ENCODE measurements at regions not wholly inside any gene's neighbourhood (a gene's known extent, or its start where the extent isn't known, plus 50 kb on each side); places are given as distances from the start of the nearest gene placed in this dataset.

- no peak for DNase-seq
Observed at GRCh38 chr11:122342089-122342744, 226.2 kb upstream of the BLID start.

- DNase-seq: no peak
Observed at GRCh38 chr11:122341477-122341876, 225.5 kb upstream of the BLID start.

GRCh38 chr11:122340607-122341290, 224.7 kb upstream of the BLID start:
- no peak for DNase-seq

- DNase-seq: no peak
Observed at GRCh38 chr11:122339436-122340060, 223.5 kb upstream of the BLID start.

GRCh38 chr11:122337704-122338103, 221.7 kb upstream of the BLID start:
- no peak for DNase-seq

GRCh38 chr11:122337241-122337640, 221.2 kb upstream of the BLID start:
- no peak for DNase-seq

GRCh38 chr11:122336706-122337105, 220.7 kb upstream of the BLID start:
- DNase-seq: no peak

DNA sequence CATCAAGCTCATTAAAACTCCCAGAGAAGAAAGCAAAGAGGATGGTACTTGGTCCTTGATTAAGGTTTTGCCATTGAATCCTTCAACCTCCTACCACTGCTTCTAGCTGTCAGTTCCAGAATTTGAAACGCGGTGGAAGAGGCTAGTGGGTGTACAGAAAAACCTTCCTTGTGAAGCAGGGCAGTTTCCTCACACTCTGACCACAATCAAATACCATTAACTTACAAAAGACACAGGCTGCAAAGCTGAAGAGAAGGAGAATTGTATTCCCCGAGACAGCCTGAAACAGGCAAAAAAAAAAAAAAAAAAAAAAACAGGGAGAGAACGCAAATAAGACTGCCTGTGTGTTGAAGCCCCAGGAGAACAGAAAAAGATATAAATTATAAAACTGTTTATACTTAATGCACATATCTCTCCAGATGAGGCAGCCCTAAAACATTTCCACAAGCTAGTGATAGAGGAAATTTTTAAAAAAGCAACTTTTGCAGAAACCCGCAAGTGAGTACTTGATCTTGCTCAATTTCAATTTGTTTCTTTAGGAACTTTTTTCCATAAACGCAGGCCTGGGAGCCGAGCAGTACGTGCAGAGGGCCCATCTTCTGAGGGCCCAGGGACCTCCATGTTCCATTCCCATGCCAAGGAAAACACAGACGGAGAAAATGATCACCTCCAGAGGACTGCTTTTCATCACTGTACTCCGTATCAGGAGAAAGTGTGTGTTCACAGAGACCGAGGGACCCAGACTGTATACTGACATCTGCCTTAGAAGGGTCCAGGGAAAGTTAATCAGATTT, 218.7 kb upstream of the BLID start:
- no peak for DNase-seq

DNA sequence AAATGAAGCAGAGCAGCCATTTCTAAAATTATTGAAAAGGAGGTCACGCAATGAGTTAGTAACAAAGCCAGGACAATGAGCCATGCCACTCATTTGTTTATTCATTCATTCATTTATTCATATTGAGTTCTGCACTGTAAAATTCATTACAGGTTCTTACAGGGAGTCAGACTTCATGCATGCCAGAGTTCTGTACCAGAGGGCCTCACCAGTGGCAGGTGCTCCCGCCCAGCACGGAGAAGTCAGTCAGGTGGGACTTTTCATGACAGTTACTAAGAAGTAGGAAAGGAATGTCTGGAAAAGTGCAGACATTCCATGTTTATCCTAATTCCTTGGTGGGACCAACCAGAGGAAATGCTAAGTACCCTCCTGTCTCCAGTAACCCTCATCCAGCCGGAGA, 217.5 kb upstream of the BLID start:
- no peak for DNase-seq

- no peak for DNase-seq
Observed at GRCh38 chr11:122331079-122331478, 215.1 kb upstream of the BLID start.

GRCh38 chr11:122330279-122330965, 214.4 kb upstream of the BLID start:
- no peak for DNase-seq

GRCh38 chr11:122327528-122327927, 211.5 kb upstream of the BLID start:
- DNase-seq: no peak

GRCh38 chr11:122323754-122324421, 207.9 kb upstream of the BLID start:
- DNase-seq: no peak

DNA sequence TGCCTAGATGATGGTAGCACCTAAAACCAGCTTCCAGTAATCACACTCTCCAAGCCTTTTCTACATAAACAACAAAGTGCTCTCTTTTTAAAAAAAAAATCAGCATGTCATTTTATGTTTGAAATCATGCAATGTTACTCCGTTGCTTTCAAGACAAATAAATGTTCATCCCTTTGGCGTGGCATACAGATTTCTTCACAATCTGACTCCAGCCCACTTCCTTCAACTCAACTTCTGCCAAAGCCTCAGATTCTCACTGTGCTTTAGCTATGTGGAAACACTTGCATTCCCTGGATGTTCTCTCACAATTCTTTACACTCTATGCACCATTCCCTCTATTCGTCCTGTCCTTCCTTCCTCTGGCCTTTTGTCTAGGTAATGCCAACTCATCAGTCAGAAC, 206.3 kb upstream of the BLID start:
- no peak for DNase-seq

DNA sequence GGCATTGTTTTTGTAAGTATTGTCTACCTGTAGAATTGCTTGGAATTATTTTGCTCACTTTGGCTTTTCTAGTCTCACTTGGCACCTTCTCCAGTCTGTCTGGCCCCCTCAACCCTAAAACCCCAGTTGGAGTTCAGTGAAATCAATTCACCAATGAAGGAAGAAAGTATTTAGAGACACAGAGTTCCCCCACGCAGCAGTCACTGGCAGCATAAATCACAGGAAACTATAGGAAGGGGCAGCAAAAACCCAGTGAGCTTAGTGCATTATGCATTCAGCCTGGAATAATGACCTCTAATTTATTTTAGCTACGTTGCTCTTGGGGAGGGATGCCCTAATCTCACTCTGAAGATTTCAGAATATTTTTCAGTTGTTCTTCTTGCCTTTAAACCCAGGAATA, 204.7 kb upstream of the BLID start:
- DNase-seq: no peak

GRCh38 chr11:122319691-122320620, 203.9 kb upstream of the BLID start:
- DNase-seq: no peak

- DNase-seq: no peak
Observed at GRCh38 chr11:122319085-122319484, 203.1 kb upstream of the BLID start.

GRCh38 chr11:122317305-122317704, 201.3 kb upstream of the BLID start:
- no peak for DNase-seq

- no peak for DNase-seq
Observed at GRCh38 chr11:122313581-122313980, 197.6 kb upstream of the BLID start.

GRCh38 chr11:122311216-122311755, 195.3 kb upstream of the BLID start:
- no peak for DNase-seq

- no peak for DNase-seq
Observed at GRCh38 chr11:122310766-122311165, 194.8 kb upstream of the BLID start.
